Thoracic aorta (tissue), 2 donors: ENCODE measurements at regions not wholly inside any gene's neighbourhood (a gene's known extent, or its start where the extent isn't known, plus 50 kb on each side); places are given as distances from the start of the nearest gene placed in this dataset.
A peak's percentile ranks its signal among the peaks of the same experiment; 100 is the strongest.

Experiments
- ATAC-seq: fragments of 150-250 bp; one replicate; pipeline ENCODE4 v1.8.0; 2017; ENCODE audit warnings: low read depth; ENCODE audit not compliant: insufficient number of reproducible peaks, low FRiP score
- DNase-seq: peaks from one replicate; pipeline ENCODE4 v3.0.0-alpha.2; 2020; ENCODE audit warnings: low spot score
- H3K27ac ChIP-seq, 2 donors: fragments of 200-600 bp; sonication (generic); 1 replicate in 1 of 2; 2 replicates in 1 of 2; pipeline ENCODE4 v1.5.1; 2016; ENCODE audit warnings: mild to moderate bottlenecking in 2 of 2, moderate library complexity in 2 of 2
- H3K27me3 ChIP-seq: fragments of 200-600 bp; sonication (generic); replicated peaks from 2 replicates; pipeline ENCODE4 v1.6.0; 2016; ENCODE audit warnings: mild to moderate bottlenecking; ENCODE audit not compliant: insufficient read depth
- H3K36me3 ChIP-seq: fragments of 200-600 bp; sonication (generic); one replicate; pipeline ENCODE4 v1.5.1; 2016
- H3K4me1 ChIP-seq, 2 donors: fragments of 200-600 bp; sonication (generic); 1 replicate in 1 of 2; 2 replicates in 1 of 2; pipeline versions ENCODE4 v1.5.1 to v1.6.0; 2016; ENCODE audit warnings: low read depth in 2 of 2, mild to moderate bottlenecking in 1 of 2; ENCODE audit not compliant: control insufficient read depth in 1 of 2
- H3K4me3 ChIP-seq: fragments of 200-600 bp; sonication (generic); 2 replicates; pipeline ENCODE4 v1.5.1; 2016; ENCODE audit warnings: mild to moderate bottlenecking
- H3K9me3 ChIP-seq: fragments of 200-600 bp; sonication (generic); 2 replicates; pipeline ENCODE4 v1.5.1; 2016
- CTCF ChIP-seq: fragments of 200-600 bp; sonication (generic); IDR thresholded peaks from one replicate; pipeline ENCODE4 v1.5.1; 2019; ENCODE audit warnings: antibody characterized with exemption

GRCh38 chr4:180057891-180058671 lies 2185.1 kb upstream of the TENM3 start:
- no peaks in the 10 kb centered on the region for H3K27me3 ChIP-seq
- TF ChIP-seq CTCF: no peak
- no peak overlapping the region for H3K27ac ChIP-seq
- H3K4me1 ChIP-seq: peaks cover 8 to 25% of the 10 kb centered on the region in 2 donors
- H3K9me3 ChIP-seq: no peaks in the 10 kb centered on the region
- no peak for ATAC-seq
- no peaks in the 10 kb centered on the region for H3K36me3 ChIP-seq
- peak overlapping the region; percentile 74 for H3K4me3 ChIP-seq
- DNase-seq: no peak

- no peak overlapping the region for H3K27ac ChIP-seq
- no peaks in the 10 kb centered on the region for H3K27me3 ChIP-seq
- DNase-seq: no peak
- no peaks in the 10 kb centered on the region for H3K36me3 ChIP-seq
- peaks cover 8 to 25% of the 10 kb centered on the region in 2 donors for H3K4me1 ChIP-seq
- peak; percentile 23 for ATAC-seq
- H3K9me3 ChIP-seq: no peaks in the 10 kb centered on the region
- peak overlapping the region; percentile 74 for H3K4me3 ChIP-seq
- no peak for TF ChIP-seq CTCF
Observed at GRCh38 chr4:180058691-180059215, 2184.4 kb upstream of the TENM3 start.

DNA sequence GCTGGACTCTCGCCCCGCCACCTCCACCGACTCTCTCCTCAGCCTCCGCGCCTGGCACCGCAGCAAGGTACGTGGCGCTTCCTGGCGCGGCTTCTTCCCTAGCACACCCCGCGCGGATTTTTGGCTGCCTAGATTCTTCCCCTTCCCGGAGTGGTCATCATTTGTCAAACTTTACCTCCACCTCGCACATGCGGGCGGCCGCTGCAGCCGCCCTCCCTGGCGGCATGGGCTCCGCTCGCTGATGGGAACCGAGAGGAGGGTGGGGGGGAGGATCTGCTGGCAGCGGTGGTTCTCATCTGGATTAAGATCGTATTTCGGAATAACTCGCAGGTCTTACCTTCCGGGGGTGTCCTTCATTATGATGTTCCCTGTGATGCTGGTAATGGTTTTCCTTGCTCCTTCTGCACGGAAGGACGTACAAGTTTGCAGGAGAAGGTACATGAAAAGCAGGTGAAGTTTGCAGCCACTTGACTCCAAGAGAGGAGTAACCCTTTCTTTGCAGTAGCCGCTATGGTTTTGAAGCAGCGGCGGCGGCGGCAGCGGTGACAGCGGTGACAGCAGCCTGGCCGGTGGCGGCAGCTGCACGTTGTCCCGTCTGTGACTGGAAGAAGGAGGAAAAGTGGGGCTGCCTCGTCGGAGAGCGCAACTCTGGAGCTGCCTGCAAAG lies 2183.9 kb upstream of the TENM3 start:
- DNase-seq (no peak), ATAC-seq (peak; percentile 23)
- Histone ChIP-seq H3K4me1 (peaks cover 8 to 25% of the 10 kb centered on the region in 2 donors), H3K9me3 (no peaks in the 10 kb centered on the region), H3K4me3 (peak overlapping the region; percentile 74), H3K27ac (no peak overlapping the region), H3K36me3 (no peaks in the 10 kb centered on the region), H3K27me3 (no peaks in the 10 kb centered on the region)
- no peak for TF ChIP-seq CTCF

- H3K36me3 ChIP-seq: no peaks in the 10 kb centered on the region
- peaks cover 8 to 25% of the 10 kb centered on the region in 2 donors for H3K4me1 ChIP-seq
- TF ChIP-seq CTCF: no peak
- H3K9me3 ChIP-seq: no peaks in the 10 kb centered on the region
- DNase-seq: no peak
- ATAC-seq: no peak
- no peak overlapping the region for H3K27ac ChIP-seq
- H3K27me3 ChIP-seq: no peaks in the 10 kb centered on the region
- peak overlapping the region; percentile 74 for H3K4me3 ChIP-seq
Observed at GRCh38 chr4:180060159-180060889, 2182.9 kb upstream of the TENM3 start.

DNA sequence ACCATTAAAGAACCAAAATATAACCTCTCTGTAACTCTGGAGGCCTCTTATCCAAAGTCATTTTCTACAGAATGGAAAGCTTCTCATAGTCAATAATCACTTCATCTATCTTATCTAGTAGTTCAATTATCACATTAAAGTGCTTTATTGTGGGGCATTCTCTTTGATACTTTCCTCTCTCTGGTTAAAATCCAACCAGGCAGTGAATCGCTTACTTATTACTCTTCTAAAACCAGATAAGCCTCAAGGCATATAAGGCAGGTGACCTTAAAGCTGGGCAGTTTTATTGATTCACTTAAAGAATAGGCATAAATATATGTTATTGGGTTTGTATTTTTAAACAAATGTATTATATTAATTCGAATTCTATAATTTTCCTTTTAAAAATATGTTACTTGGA lies 2162.1 kb upstream of the TENM3 start:
- Histone ChIP-seq H3K36me3 (no peaks in the 10 kb centered on the region), H3K4me3 (no peak overlapping the region), H3K27ac (no peak overlapping the region), H3K27me3 (no peaks in the 10 kb centered on the region), H3K4me1 (no peaks in the 10 kb centered on the region), H3K9me3 (no peaks in the 10 kb centered on the region)
- no peak for TF ChIP-seq CTCF
- no peak for ATAC-seq
- no peak for DNase-seq
